A673 (cell line): ENCODE measurements at regions not wholly inside any gene's neighbourhood (a gene's known extent, or its start where the extent isn't known, plus 50 kb on each side); places are given as distances from the start of the nearest gene placed in this dataset.

Experiments used
- CTCF ChIP-seq: fragments of 300-800, 200-600 bp; sonication (generic); conservative IDR thresholded peaks from 2 replicates; pipeline ENCODE4 v1.5.1; 2017; ENCODE audit warnings: low read depth, mild to moderate bottlenecking, antibody characterized with exemption, low read length, moderate library complexity, mixed read lengths
- EZH2 ChIP-seq: fragments of 200-600 bp; sonication (generic); IDR thresholded peaks from 2 replicates; pipeline ENCODE4 v1.6.1; 2017; ENCODE audit warnings: borderline replicate concordance, low read depth, mild to moderate bottlenecking, mixed read lengths, antibody characterized with exemption, low read length; ENCODE audit not compliant: poor library complexity, severe bottlenecking

- TF ChIP-seq CTCF (no peak), EZH2 (no peak)
Observed at GRCh38 chr4:41865306-41865980, 69.8 kb upstream of the TMEM33 start.
